ENCODE measurements at regions not wholly inside any gene's neighbourhood (a gene's known extent, or its start where the extent isn't known, plus 50 kb on each side); places are given as distances from the start of the nearest gene placed in this dataset.

DNA sequence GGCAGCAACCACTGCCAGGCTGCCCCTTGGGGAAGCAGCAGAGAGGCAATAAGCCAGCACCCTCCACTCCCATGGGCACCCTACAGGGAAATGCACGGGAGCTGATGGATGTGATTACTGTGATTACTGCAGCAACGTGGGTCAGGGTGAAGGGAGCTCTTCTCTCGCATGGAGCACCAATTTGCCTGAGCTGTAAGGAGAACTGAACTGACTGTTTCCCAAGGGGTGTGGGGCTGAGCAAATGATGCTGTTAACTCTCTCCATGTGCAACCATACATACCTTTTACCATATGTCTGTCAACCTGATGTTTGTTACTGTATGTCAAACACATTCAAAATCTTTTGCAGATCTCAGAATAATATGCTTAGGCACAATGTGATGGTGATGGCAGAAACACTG lies 680.6 kb downstream of the SQOR start:
- DNase-seq (ENCODE audit: low spot score) = no peak

- DNase-seq (ENCODE audit: low spot score) = no peak
Measured at GRCh38 chr15:46316024-46316423, 681.2 kb downstream of the SQOR start.

- no peak for DNase-seq (ENCODE audit: low spot score)
Measured at GRCh38 chr15:46317029-46317428, 682.2 kb downstream of the SQOR start.

- DNase-seq (ENCODE audit: low spot score) = no peak
Measured at GRCh38 chr15:46322753-46323152, 687.9 kb downstream of the SQOR start.

DNA sequence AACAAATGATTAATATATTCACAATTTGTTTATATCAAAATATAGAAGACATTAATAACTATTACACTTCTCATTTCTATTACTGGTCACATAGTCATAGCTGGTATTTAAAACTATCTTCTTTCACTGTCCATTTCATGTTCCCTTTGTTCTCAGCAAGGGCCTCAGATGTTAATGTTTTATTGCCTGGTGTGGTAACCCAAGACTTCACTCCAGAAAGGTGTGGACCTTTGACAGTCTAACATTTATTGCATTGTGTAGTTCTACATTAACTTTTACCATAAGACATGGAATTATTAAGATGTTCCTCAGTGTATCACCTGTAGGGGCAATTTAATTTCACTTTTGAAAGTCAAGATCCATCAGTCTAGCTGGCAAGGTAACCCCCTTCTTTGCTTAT lies 691.3 kb downstream of the SQOR start:
- no peak for DNase-seq (ENCODE audit: low spot score)

GRCh38 chr15:46328821-46329220 lies 694.0 kb downstream of the SQOR start:
- no peak for DNase-seq (ENCODE audit: low spot score)

DNA sequence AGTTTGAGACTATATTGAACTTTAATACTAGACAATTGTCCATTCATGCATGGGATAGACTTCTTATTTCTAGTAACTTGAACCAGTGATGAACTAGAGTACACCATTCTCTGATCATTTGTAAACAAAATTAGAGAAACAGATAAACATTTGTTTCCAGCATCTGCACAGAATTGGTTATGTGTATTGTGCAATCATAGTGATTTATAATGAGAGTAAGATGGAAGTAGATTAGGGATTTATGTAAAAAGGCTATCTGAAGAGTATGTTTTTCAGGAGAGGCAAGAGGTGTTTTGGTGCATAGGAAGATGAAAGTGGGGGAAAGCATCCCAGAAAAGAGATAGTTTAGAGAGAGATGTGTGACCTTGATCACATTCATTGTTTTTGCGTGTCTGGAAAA lies 695.0 kb downstream of the SQOR start:
- no peak for DNase-seq (ENCODE audit: low spot score)

GRCh38 chr15:46331546-46331945 lies 696.7 kb downstream of the SQOR start:
- DNase-seq (ENCODE audit: low spot score) = no peak

DNA sequence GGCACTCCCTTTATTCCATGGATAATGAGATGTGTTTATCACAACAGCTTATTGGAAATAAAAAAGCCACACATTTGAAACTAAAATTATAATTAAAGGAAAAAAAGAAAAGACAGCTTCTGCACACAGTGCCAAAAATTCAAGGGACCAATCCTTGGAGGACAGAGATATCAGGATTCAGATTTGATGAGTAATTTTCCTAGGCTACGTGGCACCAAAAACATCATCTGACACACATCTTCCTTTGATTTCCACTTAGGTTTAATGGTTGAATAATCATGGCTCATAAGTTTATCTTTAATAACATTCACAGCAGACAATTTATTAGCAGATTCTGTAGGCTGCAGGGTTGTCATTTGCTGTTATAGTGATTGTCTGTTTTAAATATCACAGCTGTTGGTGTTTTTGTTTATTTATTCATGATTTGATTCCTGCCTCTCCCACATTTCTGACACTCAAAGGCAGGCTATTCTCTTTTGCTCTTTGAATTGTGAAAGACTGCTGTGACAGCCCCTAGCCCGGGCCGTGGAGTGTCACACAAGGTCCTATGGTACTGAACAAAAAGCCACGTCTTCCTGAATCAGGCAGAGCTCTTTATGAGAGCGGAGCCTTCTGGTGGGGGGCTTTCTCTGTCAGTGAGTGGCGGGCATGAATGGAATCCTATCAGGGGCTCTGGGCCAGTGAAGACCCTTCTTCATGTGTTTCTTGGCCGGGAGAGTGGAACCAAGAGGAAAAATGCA lies 708.5 kb downstream of the SQOR start:
- no peak for DNase-seq (ENCODE audit: low spot score)

- DNase-seq (ENCODE audit: low spot score) = no peak
Measured at GRCh38 chr15:46344115-46344724, 709.4 kb downstream of the SQOR start.

GRCh38 chr15:46344915-46345314 lies 710.1 kb downstream of the SQOR start:
- no peak for DNase-seq (ENCODE audit: low spot score)

DNA sequence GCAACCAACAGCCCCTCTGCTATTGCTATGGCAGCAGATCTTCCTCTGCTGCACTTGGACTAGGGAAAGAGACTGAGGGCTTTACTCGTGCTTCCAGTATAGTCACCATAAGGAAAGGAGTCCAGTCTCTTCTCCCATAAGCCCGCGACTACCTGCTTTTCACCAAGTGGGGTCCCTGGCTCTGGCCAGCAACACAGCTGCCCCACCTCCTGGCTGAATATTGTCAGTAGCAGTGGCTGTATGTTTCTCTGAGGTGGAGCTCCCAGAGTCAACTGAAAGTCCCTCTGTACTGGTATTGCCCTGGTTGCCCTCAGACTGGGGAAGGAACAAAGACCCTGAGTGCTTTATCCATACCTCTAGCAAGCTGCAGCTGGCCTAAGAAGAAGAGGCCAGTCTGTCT lies 719.6 kb downstream of the SQOR start:
- no peak for DNase-seq (ENCODE audit: low spot score)

- DNase-seq (ENCODE audit: low spot score) = no peak
Measured at GRCh38 chr15:46365572-46365971, 730.7 kb downstream of the SQOR start.

- no peak for DNase-seq (ENCODE audit: low spot score)
Measured at GRCh38 chr15:46366360-46367007, 731.7 kb downstream of the SQOR start.

- DNase-seq (ENCODE audit: low spot score) = no peak
Measured at GRCh38 chr15:46383978-46384377, 749.1 kb downstream of the SQOR start.

DNA sequence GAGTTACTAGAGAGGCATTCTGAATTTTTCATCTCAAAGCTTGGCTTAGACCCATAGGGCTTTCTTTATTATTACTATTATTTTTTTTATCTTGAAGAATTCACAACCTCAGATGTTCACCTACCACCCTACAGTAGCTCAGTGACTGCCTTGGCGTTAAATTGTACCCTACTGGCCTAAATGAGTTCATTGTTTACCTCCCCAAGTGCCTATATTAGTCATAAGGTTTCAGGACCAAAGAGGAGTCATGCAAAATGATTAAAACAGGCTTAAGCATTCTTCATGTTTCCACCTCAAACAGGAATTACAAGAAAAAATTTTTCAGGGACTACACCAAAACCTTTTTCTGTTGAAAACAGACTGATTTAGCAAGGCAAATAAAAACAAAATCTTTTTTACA lies 751.5 kb downstream of the SQOR start:
- DNase-seq (ENCODE audit: low spot score) = no peak

DNA sequence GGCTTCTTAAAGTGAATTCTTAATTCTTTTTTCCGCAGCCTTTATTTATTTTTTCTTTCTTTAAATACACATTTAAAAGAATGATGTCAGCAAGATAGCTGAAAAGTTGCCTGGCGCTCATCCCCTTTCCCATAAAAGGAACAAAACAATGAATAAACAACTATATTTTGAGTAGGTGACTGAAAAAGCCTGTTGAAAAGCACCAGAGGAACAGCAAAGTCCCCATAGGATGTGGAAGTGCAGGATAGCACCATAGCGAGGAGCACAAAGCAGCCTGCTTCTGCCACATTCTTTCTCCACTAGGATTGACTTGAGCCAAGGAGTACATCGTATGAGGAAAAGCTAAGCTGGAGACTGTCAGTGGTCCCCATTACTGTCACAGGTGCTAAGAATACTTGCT lies 754.9 kb downstream of the SQOR start:
- no peak for DNase-seq (ENCODE audit: low spot score)

- DNase-seq (ENCODE audit: low spot score) = no peak
Measured at GRCh38 chr15:46394463-46394862, 759.6 kb downstream of the SQOR start.

GRCh38 chr15:46408312-46408711 lies 773.5 kb downstream of the SQOR start:
- no peak for DNase-seq (ENCODE audit: low spot score)

GRCh38 chr15:46409841-46410301 lies 775.0 kb downstream of the SQOR start:
- DNase-seq (ENCODE audit: low spot score) = no peak

DNA sequence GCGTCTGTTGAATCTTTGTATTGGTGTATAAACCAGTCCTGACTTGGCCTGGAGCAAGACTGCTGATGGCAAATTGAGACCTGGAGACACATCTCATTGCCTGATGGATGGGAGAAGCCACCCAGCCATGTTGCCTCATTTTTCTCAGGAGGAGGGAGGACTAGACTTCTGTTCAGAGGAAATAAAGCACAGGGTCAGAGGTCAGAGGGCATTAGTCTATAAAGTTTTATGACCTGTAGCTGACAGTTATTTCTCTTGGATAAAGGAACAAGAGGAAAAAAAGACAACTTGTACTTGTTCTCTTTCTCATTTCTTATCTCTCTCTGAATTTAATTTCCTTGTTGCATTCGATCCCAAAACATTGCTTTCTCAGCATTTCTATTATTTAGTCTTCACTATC lies 775.9 kb downstream of the SQOR start:
- DNase-seq (ENCODE audit: low spot score) = no peak

GRCh38 chr15:46411900-46412299 lies 777.1 kb downstream of the SQOR start:
- no peak for DNase-seq (ENCODE audit: low spot score)

- DNase-seq (ENCODE audit: low spot score) = peak; percentile 10
Measured at GRCh38 chr15:46413799-46414198, 779.0 kb downstream of the SQOR start.

All from kidney capillary endothelial cell (primary cell).